Progenitor cell of endocrine pancreas (in vitro differentiated cells): ENCODE measurements at regions not wholly inside any gene's neighbourhood (a gene's known extent, or its start where the extent isn't known, plus 50 kb on each side); places are given as distances from the start of the nearest gene placed in this dataset.

Source experiments
- DNase-seq: peaks from one replicate; pipeline ENCODE4 v3.0.0; 2021; ENCODE audit warnings: low spot score; ENCODE audit not compliant: unreplicated experiment
- H3K27ac Mint-ChIP-seq: 2 replicates; pipeline ENCODE4 v1.8.0; 2021; ENCODE audit warnings: mild to moderate bottlenecking, moderate library complexity, mixed read lengths
- H3K27me3 Mint-ChIP-seq: 2 replicates; pipeline ENCODE4 v1.8.0; 2021; ENCODE audit warnings: mixed read lengths
- H3K36me3 Mint-ChIP-seq: 2 replicates; pipeline ENCODE4 v1.8.0; 2022; ENCODE audit warnings: mixed read lengths; ENCODE audit not compliant: insufficient read depth
- H3K4me1 Mint-ChIP-seq: 2 replicates; pipeline ENCODE4 v1.8.0; 2021; ENCODE audit warnings: low read depth, mixed read lengths
- H3K4me3 Mint-ChIP-seq: 2 replicates; pipeline ENCODE4 v1.8.0; 2021; ENCODE audit warnings: low read depth, mild to moderate bottlenecking, moderate library complexity, mixed read lengths
- H3K9me3 Mint-ChIP-seq: 2 replicates; pipeline ENCODE4 v1.8.0; 2021; ENCODE audit warnings: low read depth, mixed read lengths
- CTCF ChIP-seq: fragments of 200-600 bp; sonication (generic); IDR thresholded peaks from one replicate; pipeline ENCODE4 v1.5.0; 2021; ENCODE audit warnings: antibody characterized with exemption, mild to moderate bottlenecking; ENCODE audit not compliant: unreplicated experiment

- TF ChIP-seq CTCF: no peak
- no peak overlapping the region for H3K4me3 Mint-ChIP-seq
- no peak for DNase-seq
- H3K4me1 Mint-ChIP-seq: peaks cover 3% of the 10 kb centered on the region
- H3K27me3 Mint-ChIP-seq: no peaks in the 10 kb centered on the region
- no peak overlapping the region for H3K27ac Mint-ChIP-seq
- no peaks in the 10 kb centered on the region for H3K36me3 Mint-ChIP-seq
- H3K9me3 Mint-ChIP-seq: peaks cover 12% of the 10 kb centered on the region
Observed at GRCh38 chr1:96164053-96164452, 557.5 kb upstream of the PTBP2 start.

GRCh38 chr1:96178053-96178452 is 543.5 kb upstream of the PTBP2 start:
- TF ChIP-seq CTCF: no peak
- H3K9me3 Mint-ChIP-seq: no peaks in the 10 kb centered on the region
- H3K4me3 Mint-ChIP-seq: no peak overlapping the region
- no peaks in the 10 kb centered on the region for H3K36me3 Mint-ChIP-seq
- no peak for DNase-seq
- H3K27ac Mint-ChIP-seq: no peak overlapping the region
- no peaks in the 10 kb centered on the region for H3K4me1 Mint-ChIP-seq
- no peaks in the 10 kb centered on the region for H3K27me3 Mint-ChIP-seq

GRCh38 chr1:96183485-96183884 is 538.1 kb upstream of the PTBP2 start:
- Mint-ChIP-seq H3K27ac (no peak overlapping the region), H3K27me3 (no peaks in the 10 kb centered on the region), H3K9me3 (no peaks in the 10 kb centered on the region), H3K4me3 (no peak overlapping the region), H3K36me3 (no peaks in the 10 kb centered on the region), H3K4me1 (peaks cover 2% of the 10 kb centered on the region)
- TF ChIP-seq CTCF: no peak
- DNase-seq: no peak

GRCh38 chr1:96183928-96184327 is 537.7 kb upstream of the PTBP2 start:
- Mint-ChIP-seq H3K27ac (no peak overlapping the region), H3K27me3 (no peaks in the 10 kb centered on the region), H3K9me3 (no peaks in the 10 kb centered on the region), H3K36me3 (no peaks in the 10 kb centered on the region), H3K4me3 (no peak overlapping the region), H3K4me1 (peaks cover 2% of the 10 kb centered on the region)
- DNase-seq: no peak
- no peak for TF ChIP-seq CTCF

GRCh38 chr1:96185181-96185580 is 536.4 kb upstream of the PTBP2 start:
- Mint-ChIP-seq H3K36me3 (no peaks in the 10 kb centered on the region), H3K9me3 (peaks cover 2% of the 10 kb centered on the region)

More at GRCh38 chr1:96185181-96185580, 536.4 kb upstream of the PTBP2 start:
- no peak overlapping the region for H3K27ac Mint-ChIP-seq
- no peak for DNase-seq
- H3K4me1 Mint-ChIP-seq: peaks cover 2% of the 10 kb centered on the region
- no peaks in the 10 kb centered on the region for H3K27me3 Mint-ChIP-seq
- no peak overlapping the region for H3K4me3 Mint-ChIP-seq
- no peak for TF ChIP-seq CTCF
